ENCODE measurements at regions not wholly inside any gene's neighbourhood (a gene's known extent, or its start where the extent isn't known, plus 50 kb on each side); places are given as distances from the start of the nearest gene placed in this dataset.

DNA sequence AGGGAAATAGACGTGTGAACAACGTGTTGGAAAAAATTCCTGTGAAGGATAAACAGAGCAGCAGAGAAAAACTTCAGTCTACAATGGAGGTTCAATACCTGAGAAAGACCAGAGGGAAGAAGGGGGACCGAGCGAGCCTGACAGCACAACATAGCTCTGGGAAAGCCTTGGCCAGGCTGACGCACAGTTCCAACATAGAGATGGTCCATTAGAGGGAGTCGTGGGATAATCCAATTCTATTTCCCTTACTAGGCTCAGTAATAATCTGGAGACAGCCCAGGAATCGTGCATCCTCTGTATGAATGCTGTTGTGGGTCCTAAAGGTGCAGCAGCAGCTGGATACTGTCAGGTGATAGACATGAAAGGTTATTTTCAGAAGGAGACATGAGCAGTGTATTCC, 370.8 kb upstream of the BTBD3 start:
- Histone ChIP-seq H3K4me3 (ENCODE audit: extremely low read depth in 1 of 4, insufficient read depth in 2 of 4, low read depth in 3 of 4, low read length in 4 of 4) (no peak overlapping the region), H3K27me3 (replicated peaks in 1 of 4; ENCODE audit: control insufficient read depth in 3 of 4, extremely low read depth in 1 of 4, insufficient read depth in 3 of 4, low read length in 3 of 4) (no peaks in the 10 kb centered on the region), H3K79me2 (ENCODE audit: control insufficient read depth in 1 of 2, insufficient read depth in 2 of 2, low read length in 2 of 2) (no peaks in the 10 kb centered on the region), H2BK12ac (ENCODE audit: low read depth, low read length) (0 out of 2 replicates have a peak overlapping the region, but pooled peaks have one; percentile 11), H3K9me3 (ENCODE audit: insufficient read depth in 2 of 2, low read depth in 1 of 2, low read length in 1 of 2) (no peaks in the 10 kb centered on the region), H3K4me1 (replicated peaks in 1 of 4; ENCODE audit: control insufficient read depth in 3 of 4, insufficient read depth in 4 of 4, low read length in 3 of 4) (peaks cover 0 to 10% (median 3%) of the 10 kb centered on the region in 4 experiments; a peak in 3 of 7 replicates), H4K91ac (replicated peaks; ENCODE audit: insufficient read length, low read length) (no peak overlapping the region), H3K56ac (replicated peaks; ENCODE audit: insufficient read length, low read depth, low read length) (no peak overlapping the region), H3K36me3 (ENCODE audit: control insufficient read depth in 2 of 4, insufficient read depth in 4 of 4, low read length in 3 of 4) (no peaks in the 10 kb centered on the region), H3K23me2 (ENCODE audit: low read depth, low read length) (no peaks in the 10 kb centered on the region; the same call in 1 of the 2 replicates), H3K23ac (ENCODE audit: insufficient read length) (no peak overlapping the region), H3K4me2 (ENCODE audit: insufficient read depth in 1 of 2, low read depth in 2 of 2, low read length in 2 of 2) (no peak overlapping the region), H3K79me1 (ENCODE audit: low read depth, low read length) (no peaks in the 10 kb centered on the region), H2BK5ac (ENCODE audit: low read depth, low read length) (no peak overlapping the region), H2BK20ac (ENCODE audit: low read length) (no peak overlapping the region), H3K9ac (replicated peaks in 1 of 4; ENCODE audit: extremely low read depth in 1 of 4, low read depth in 3 of 4, low read length in 3 of 4) (no peak overlapping the region), H3K18ac (ENCODE audit: extremely low read depth, low read length) (no peak overlapping the region), H3K27ac (ENCODE audit: low read depth, low read length) (no peak overlapping the region), H4K8ac (ENCODE audit: extremely low read depth, insufficient read depth, low read length) (no peak overlapping the region), H4K20me1 (replicated peaks in 1 of 2; ENCODE audit: control insufficient read depth in 1 of 2, insufficient read depth in 2 of 2, low read length in 2 of 2) (no peaks in the 10 kb centered on the region), H2BK120ac (replicated peaks; ENCODE audit: low read depth, low read length) (no peak overlapping the region), H3K4ac (replicated peaks; ENCODE audit: insufficient read length, low read depth, low read length) (no peak overlapping the region), H4K5ac (ENCODE audit: insufficient read length, low read depth, low read length) (no peak overlapping the region), H2BK15ac (ENCODE audit: low read length) (no peak overlapping the region), H2AFZ (ENCODE audit: low read length) (no peak overlapping the region), H2AK5ac (ENCODE audit: low read depth, low read length) (no peak overlapping the region), H3K14ac (ENCODE audit: insufficient read length) (no peak overlapping the region)
- 86% methylated on average over 7 of the region's 7 CpGs; no CpG with 5 or more reads in 1 of the 2 experiments for WGBS, 2 experiments (ENCODE audit: extremely low coverage in 1 of 2, insufficient coverage in 1 of 2, insufficient read length in 1 of 2, insufficient replicate concordance in 2 of 2, low coverage in 1 of 2, low lambda C conversion rate in 2 of 2, missing lambda C conversion rate in 1 of 2)
- ChIA-PET CTCF (ENCODE audit: partially characterized antibody) (interaction anchor here (0.6 to 1.4 kb wide), 5 partner anchors 49 to 575 kb away, joined by 3 to 4 read pairs (median 3); no protein-coding TSS in a partner anchor), POLR2A (ENCODE audit: partially characterized antibody) (no interaction called here)
- TF ChIP-seq SP1 (IDR thresholded peaks at IDR 0.05; ENCODE audit: low read depth, low read length): no peak
- peak in 1 of 2 experiments; percentile 24; a peak in 1 of 4 replicates for TF ChIP-seq RAD21 (IDR thresholded peaks at IDR 0.05 in 1 of 2, conservative IDR thresholded peaks at IDR 0.05 in 1 of 2; ENCODE audit: low read depth in 2 of 2, low read length in 2 of 2)
- no peak for TF ChIP-seq HDAC2 (IDR thresholded peaks at IDR 0.05; ENCODE audit: borderline replicate concordance in 1 of 2, low read depth in 2 of 2, low read length in 2 of 2)
- no peak for TF ChIP-seq POLR2AphosphoS5 (IDR thresholded peaks at IDR 0.05; ENCODE audit: low read depth, low read length)
- TF ChIP-seq SP4 (IDR thresholded peaks at IDR 0.05; ENCODE audit: low read length): no peak
- TF ChIP-seq MAFK (IDR thresholded peaks at IDR 0.05; ENCODE audit: low read depth, low read length): no peak
- DNase-seq (ENCODE audit: low read depth in 1 of 2, low spot score in 2 of 2): no peak
- FAIRE-seq: no peak

Measured in H1 (cell line).